IPS DF 6.9 (cell line): ENCODE measurements at regions not wholly inside any gene's neighbourhood (a gene's known extent, or its start where the extent isn't known, plus 50 kb on each side); places are given as distances from the start of the nearest gene placed in this dataset.

Experiments
- DNase-seq: peaks from one replicate; pipeline ENCODE4 v3.0.0-alpha.2; 2013; ENCODE audit warnings: low read depth, low spot score
- H3K27ac ChIP-seq: one replicate; pipeline ENCODE4 v1.5.1; 2013; ENCODE audit warnings: low read length, control low read depth
- H3K27me3 ChIP-seq: 2 replicates; pipeline ENCODE4 v1.6.1; 2013; ENCODE audit warnings: mild to moderate bottlenecking, low read length; ENCODE audit not compliant: control insufficient read depth, insufficient read depth
- H3K36me3 ChIP-seq: 2 replicates; pipeline ENCODE4 v1.6.1; 2013; ENCODE audit warnings: low read length; ENCODE audit not compliant: control insufficient read depth, insufficient read depth
- H3K4me1 ChIP-seq: 2 replicates; pipeline ENCODE4 v1.6.1; 2013; ENCODE audit warnings: low read length; ENCODE audit not compliant: control insufficient read depth, insufficient read depth
- H3K4me3 ChIP-seq: 2 replicates; pipeline ENCODE4 v1.5.1; 2013; ENCODE audit warnings: mild to moderate bottlenecking, low read length
- H3K9me3 ChIP-seq: 2 replicates; pipeline ENCODE4 v1.6.1; 2013; ENCODE audit warnings: low read length, inconsistent platforms; ENCODE audit not compliant: control insufficient read depth, insufficient read depth
- WGBS: extraction: QIAGEN DNeasy Blood & Tissue Kit; methylation state at CpG from one replicate; pipeline ENCODE4 v1.1.7; 2013; ENCODE audit warnings: mixed read lengths, missing lambda C conversion rate; ENCODE audit not compliant: insufficient read length, insufficient coverage; 5-methylcytosine and 5-hydroxymethylcytosine counted together

DNA sequence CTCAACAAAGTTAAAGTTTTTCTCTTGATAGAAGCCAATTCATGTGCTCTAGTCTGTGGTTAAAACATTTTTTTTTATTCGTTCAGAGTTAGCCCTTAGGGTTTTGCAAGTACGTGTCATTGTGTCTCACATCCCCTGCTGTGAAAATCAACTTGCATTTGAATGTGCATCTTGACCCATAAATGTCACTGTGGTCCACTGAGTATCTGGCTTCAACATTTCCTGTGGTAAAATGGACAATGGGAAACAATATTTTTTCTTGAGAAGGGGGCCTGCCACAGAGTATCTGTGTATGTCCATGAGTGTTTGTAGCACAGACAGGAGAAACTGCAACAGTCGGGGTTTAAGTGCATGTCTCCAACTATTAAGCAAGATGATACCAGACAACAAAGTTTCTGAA is 554.8 kb upstream of the TENM3 start:
- peak; percentile 7 for DNase-seq
- Histone ChIP-seq H3K27me3 (no peaks in the 10 kb centered on the region), H3K27ac (no peak overlapping the region), H3K4me1 (no peaks in the 10 kb centered on the region), H3K4me3 (no peak overlapping the region), H3K36me3 (no peaks in the 10 kb centered on the region), H3K9me3 (no peaks in the 10 kb centered on the region)
- WGBS = no CpG with 5 or more reads among the region's 3 CpGs

DNA sequence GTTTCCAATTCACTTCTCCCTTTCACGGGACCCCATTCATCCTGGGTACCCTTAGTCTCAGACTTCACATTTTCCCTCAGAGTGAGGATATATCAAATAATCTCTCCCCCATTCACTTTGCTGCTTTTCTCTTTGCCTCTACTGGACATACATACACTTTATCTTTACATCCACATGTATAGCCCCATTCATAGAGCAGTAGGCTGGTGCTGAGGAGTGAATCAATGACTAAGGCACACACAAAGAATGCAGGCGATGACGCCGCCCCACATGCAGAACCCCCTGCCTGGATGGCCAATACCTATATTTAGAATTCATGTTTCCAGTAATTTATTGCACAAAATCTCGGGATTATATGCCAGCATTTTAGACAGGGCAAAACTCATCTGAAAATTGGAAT is 554.3 kb upstream of the TENM3 start:
- no peak for DNase-seq

DNA sequence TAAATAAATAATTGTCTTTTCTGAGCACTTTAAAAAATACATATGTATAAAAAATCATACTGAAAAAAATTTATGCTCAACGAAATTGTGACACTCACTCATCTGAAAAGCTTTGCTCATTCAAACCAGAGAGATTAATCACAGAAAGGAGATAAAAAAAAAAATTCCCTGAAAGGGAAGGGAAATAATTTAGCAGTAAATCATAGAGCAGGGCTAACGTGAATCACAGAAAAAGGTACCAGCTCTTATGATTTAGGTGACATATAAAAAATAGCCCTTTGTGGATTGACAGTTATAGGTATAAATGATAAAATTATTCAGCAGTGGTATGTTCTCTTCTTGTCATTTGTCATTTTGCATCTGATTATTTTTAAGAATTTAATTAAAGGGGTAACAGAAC is 552.7 kb upstream of the TENM3 start:
- Histone ChIP-seq H3K27ac (no peak overlapping the region), H3K9me3 (no peaks in the 10 kb centered on the region), H3K4me3 (no peak overlapping the region), H3K4me1 (no peaks in the 10 kb centered on the region), H3K36me3 (no peaks in the 10 kb centered on the region), H3K27me3 (no peaks in the 10 kb centered on the region)
- DNase-seq = no peak
- WGBS = no CpG with 5 or more reads among the region's 2 CpGs

More for the DNA sequence above, 554.3 kb upstream of the TENM3 start:
- Histone ChIP-seq H3K36me3 (no peaks in the 10 kb centered on the region), H3K27me3 (no peaks in the 10 kb centered on the region), H3K9me3 (no peaks in the 10 kb centered on the region), H3K4me3 (no peak overlapping the region), H3K27ac (no peak overlapping the region), H3K4me1 (no peaks in the 10 kb centered on the region)
- no CpG with 5 or more reads among the region's 5 CpGs for WGBS

DNA sequence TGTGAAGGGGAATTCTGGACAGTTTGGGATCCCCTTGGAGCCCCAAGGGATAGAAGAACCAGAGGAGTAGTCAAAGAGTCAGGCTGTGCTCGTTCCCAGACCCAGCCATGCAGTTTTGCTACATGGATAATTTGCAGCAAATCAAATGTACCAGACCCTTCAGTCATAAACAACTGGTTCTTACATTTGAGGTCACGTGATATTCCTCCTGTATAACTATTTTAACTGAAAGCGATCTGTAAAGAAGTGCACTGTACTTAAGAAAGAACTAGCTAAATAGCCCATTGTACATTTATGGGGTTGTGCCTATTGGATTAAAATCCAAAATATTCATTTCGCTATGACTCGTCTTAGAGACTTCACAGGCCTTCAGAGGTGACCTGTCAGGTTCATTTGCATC is 550.2 kb upstream of the TENM3 start:
- no CpG with 5 or more reads among the region's 5 CpGs for WGBS
- Histone ChIP-seq H3K27ac (no peak overlapping the region), H3K36me3 (no peaks in the 10 kb centered on the region), H3K9me3 (no peaks in the 10 kb centered on the region), H3K4me3 (no peak overlapping the region), H3K27me3 (no peaks in the 10 kb centered on the region), H3K4me1 (no peaks in the 10 kb centered on the region)
- DNase-seq = no peak

DNA sequence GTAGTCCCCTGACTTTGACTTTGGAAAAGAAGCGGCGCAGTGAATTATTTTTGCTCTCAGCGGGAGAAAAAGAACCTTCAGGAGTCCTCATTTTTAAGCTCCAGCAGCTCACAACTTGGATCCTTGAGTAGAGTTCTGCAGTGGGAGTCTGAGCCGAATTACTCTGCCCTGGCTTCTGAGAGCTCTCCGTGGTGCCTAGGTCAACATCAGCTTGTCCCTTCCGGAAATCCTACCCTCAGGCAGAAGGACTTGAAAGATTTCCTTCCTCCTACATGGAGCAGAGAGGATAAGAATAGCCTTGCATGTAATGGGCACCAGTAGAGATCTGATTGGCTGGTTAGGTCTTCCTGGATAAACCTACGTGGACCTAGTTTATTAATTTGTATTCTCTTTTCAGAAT is 549.7 kb upstream of the TENM3 start:
- DNase-seq = no peak
- H3K27ac ChIP-seq = no peak overlapping the region
- no peaks in the 10 kb centered on the region for H3K4me1 ChIP-seq
- no peaks in the 10 kb centered on the region for H3K27me3 ChIP-seq
- H3K9me3 ChIP-seq = no peaks in the 10 kb centered on the region
- H3K4me3 ChIP-seq = no peak overlapping the region
- WGBS = no CpG with 5 or more reads among the region's 7 CpGs
- H3K36me3 ChIP-seq = no peaks in the 10 kb centered on the region

DNA sequence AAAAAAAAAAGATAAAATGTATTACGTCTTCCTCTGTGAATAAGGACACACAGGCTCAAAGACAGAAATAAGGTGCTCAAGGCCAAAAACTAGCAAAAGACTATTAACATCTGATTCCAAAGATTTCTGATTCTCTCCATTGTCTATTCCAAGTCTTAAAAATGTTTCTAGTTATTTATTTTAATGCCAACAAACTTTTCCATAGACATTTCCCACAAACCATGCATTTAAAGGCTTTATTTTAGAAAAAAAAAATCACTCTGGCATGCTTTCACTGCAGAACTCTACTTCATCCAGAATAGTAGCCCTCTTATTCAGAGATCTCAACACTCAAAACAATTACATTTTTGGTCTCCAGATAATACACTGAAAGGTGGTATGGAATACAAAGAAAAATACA is 545.0 kb upstream of the TENM3 start:
- no peaks in the 10 kb centered on the region for H3K27me3 ChIP-seq
- no peak overlapping the region for H3K27ac ChIP-seq
- no peak for DNase-seq
- WGBS = no CpG with 5 or more reads among the region's 1 CpG
- no peaks in the 10 kb centered on the region for H3K9me3 ChIP-seq
- H3K36me3 ChIP-seq = no peaks in the 10 kb centered on the region
- H3K4me3 ChIP-seq = no peak overlapping the region
- no peaks in the 10 kb centered on the region for H3K4me1 ChIP-seq

DNA sequence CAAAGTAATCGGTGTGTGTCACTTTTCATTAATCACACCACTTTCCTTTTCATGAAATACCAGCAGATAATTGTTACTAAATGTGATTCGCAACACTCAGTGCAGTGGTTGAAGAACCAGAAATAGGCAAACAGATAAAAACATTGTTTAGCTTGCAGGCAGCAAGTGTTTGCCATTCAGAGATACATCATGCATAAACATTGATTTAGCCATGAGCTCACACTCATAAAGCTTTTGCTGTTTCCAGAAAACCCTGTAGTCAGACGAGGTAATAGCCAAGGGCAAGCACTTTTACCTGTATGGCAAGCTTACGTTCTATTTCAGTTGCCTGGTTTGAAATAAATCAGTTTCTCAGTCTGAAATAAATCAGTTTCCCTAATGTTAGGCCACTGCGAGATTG is 542.0 kb upstream of the TENM3 start:
- no peaks in the 10 kb centered on the region for H3K9me3 ChIP-seq
- no peak overlapping the region for H3K27ac ChIP-seq
- no CpG with 5 or more reads among the region's 5 CpGs for whole genome bisulfite sequencing
- no peaks in the 10 kb centered on the region for H3K27me3 ChIP-seq
- H3K4me3 ChIP-seq = no peak overlapping the region
- H3K4me1 ChIP-seq = no peaks in the 10 kb centered on the region
- no peaks in the 10 kb centered on the region for H3K36me3 ChIP-seq
- no peak for DNase-seq

DNA sequence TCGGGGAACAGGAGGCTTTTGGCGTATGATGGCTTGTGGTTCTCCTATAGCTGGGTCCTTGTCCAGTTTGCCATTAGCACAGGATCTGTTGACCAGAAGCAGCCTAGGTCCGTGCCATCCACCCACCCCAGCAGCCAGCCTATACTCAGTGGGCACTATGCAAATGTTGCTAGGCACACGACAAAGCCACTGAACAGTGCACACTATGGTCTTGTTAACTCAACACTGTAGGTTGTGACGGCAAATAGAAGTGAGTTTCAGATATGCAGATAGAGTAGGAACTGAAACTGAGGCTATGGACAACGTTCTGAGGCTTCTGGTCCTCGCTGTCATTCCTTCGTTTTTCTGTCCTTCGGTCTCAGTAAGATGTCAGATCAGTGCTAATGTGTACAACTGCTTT is 541.3 kb upstream of the TENM3 start:
- Histone ChIP-seq H3K9me3 (no peaks in the 10 kb centered on the region), H3K27me3 (no peaks in the 10 kb centered on the region), H3K36me3 (no peaks in the 10 kb centered on the region), H3K4me3 (no peak overlapping the region), H3K27ac (no peak overlapping the region), H3K4me1 (no peaks in the 10 kb centered on the region)
- DNase-seq = no peak
- WGBS = no CpG with 5 or more reads among the region's 9 CpGs

DNA sequence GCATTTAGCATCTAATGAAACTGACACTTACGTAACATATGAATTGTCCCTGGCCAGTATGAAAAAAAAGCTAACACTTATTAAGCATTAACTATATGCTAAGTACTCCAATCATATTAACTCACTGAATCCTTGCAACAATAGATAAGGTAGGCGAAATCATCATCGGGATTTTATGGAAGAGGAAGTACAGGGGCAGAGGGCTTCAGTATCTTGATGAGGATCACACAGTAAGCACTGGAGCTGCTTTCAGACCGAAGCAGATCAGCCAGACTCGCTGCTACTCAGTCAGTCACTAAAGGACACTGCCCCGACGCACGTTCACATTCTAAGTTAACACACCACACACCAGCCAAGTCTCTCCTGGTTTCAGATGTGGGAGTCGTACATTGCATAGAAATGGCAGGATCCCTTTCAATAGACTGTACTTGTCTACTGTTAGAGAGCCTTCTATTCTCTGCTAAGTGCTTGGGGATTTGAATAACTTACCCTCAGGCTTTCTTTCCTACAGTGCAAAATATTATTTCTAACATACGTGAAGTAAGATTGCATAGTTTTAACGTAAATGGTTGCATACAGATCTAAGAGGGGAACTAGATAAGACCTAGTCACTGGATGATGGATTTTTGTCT is 540.2 kb upstream of the TENM3 start:
- Histone ChIP-seq H3K36me3 (no peaks in the 10 kb centered on the region), H3K9me3 (no peaks in the 10 kb centered on the region), H3K27ac (no peak overlapping the region), H3K4me3 (no peak overlapping the region), H3K4me1 (no peaks in the 10 kb centered on the region), H3K27me3 (no peaks in the 10 kb centered on the region)
- WGBS = no CpG with 5 or more reads among the region's 11 CpGs
- DNase-seq = no peak

DNA sequence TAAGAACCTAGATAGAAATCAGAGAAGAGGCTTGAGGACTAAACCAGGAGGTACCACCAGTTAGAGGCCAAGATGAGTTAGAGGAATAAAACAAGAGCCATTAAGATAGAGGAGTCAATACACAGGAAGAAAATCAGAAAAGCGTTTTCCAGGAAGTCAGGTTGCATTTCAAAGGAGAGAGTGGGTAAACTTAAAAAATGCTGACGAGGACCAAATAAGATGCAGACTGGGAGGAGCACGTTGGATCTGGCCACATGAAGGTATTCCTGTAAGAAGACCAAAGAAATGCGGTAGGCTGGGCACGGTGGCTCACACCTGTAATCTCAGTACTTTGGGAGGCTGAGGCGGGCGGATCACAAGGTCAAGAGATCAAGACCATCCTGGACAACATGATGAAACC is 533.1 kb upstream of the TENM3 start:
- H3K36me3 ChIP-seq = no peaks in the 10 kb centered on the region
- no peak overlapping the region for H3K27ac ChIP-seq
- no peaks in the 10 kb centered on the region for H3K27me3 ChIP-seq
- H3K4me1 ChIP-seq = no peaks in the 10 kb centered on the region
- no CpG with 5 or more reads among the region's 7 CpGs for WGBS
- no peak for DNase-seq
- no peaks in the 10 kb centered on the region for H3K9me3 ChIP-seq
- H3K4me3 ChIP-seq = no peak overlapping the region

DNA sequence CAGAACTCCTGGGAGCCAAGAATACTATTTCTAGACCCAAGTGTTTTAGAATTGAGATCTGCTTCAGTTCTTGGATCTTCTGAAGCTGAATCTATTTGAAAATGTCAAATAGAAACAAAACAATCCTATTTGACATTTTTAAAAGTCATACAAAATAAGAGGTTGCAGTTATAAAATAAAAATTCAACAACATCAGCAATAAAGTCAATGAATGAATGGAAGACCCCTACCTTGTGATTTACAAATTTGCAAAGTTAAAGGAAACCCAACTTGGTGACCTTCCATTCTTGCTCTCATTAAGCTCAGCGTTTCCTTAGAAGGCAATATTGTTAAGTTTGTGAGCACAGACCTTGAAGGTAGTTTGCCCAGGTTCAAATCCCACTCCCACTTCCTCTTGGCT is 531.8 kb upstream of the TENM3 start:
- no peaks in the 10 kb centered on the region for H3K9me3 ChIP-seq
- H3K27me3 ChIP-seq = no peaks in the 10 kb centered on the region
- no peak for DNase-seq
- H3K36me3 ChIP-seq = no peaks in the 10 kb centered on the region
- no peak overlapping the region for H3K4me3 ChIP-seq
- WGBS = no CpG with 5 or more reads among the region's 1 CpG
- no peak overlapping the region for H3K27ac ChIP-seq
- no peaks in the 10 kb centered on the region for H3K4me1 ChIP-seq
